SK-N-MC (cell line): ENCODE measurements at regions not wholly inside any gene's neighbourhood (a gene's known extent, or its start where the extent isn't known, plus 50 kb on each side); places are given as distances from the start of the nearest gene placed in this dataset.

Source experiments
- EZH2 ChIP-seq: fragments of 200-600 bp; sonication (generic); IDR thresholded peaks from one replicate; pipeline ENCODE4 v1.6.1; 2017; ENCODE audit warnings: antibody characterized with exemption
- POLR2AphosphoS5 ChIP-seq: IDR thresholded peaks from 2 replicates; pipeline ENCODE4 v1.6.1; 2012; ENCODE audit warnings: mild to moderate bottlenecking, low read depth, low read length, borderline replicate concordance

DNA sequence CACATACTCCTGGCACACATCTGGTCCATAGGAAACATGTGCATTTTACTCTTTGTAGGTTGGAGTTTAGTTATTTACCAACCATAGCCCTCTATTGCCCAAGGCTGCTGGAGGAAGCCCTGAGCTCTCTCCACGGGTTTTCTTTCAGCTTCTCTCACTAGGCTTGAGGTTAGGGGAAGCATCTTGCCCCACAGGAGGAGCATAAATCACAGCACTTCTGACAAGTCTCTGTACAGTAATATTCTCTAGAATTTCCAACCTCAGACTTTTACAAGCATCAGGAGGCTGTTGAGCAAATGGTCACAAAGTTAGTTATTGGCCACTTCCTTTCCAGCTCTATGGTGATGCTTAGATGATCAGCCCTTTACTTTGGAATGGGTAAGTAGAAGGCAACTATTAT, 122.9 kb upstream of the GLI3 start:
- TF ChIP-seq POLR2AphosphoS5 (no peak), EZH2 (no peak)
